Caco-2 (cell line): ENCODE measurements at regions not wholly inside any gene's neighbourhood (a gene's known extent, or its start where the extent isn't known, plus 50 kb on each side); places are given as distances from the start of the nearest gene placed in this dataset.

Experiments
- BruUV-seq: library from RNA; stranded (reverse); fragments of 400-500 nt; replicated peaks from 2 replicates; lab custom pipeline; 2021; lab: Mats Ljungman, UMichigan
- CTCF ChIA-PET: fragments of 300-600 bp; sonication (Branson Sonifier 250); formaldehyde crosslinking; loops from one replicate; lab custom pipeline; 2022; ENCODE audit warnings: antibody characterized with exemption; lab: Charles Lee
- POLR2A ChIA-PET: fragments of 300-600 bp; sonication (Branson Sonifier 250); formaldehyde crosslinking; loops from one replicate; lab custom pipeline; 2022; ENCODE audit warnings: antibody characterized with exemption; lab: Charles Lee
- DNase-seq, 2 experiments: peaks; one replicate each; pipeline versions ENCODE4 v3.0.0 to v3.0.0-alpha.2; 2020 to 2022
- H3K27me3 ChIP-seq: replicated peaks from 2 replicates; pipeline ENCODE4 v1.6.0; 2011; ENCODE audit warnings: low read length; ENCODE audit not compliant: control insufficient read depth, insufficient read depth
- H3K36me3 ChIP-seq: 2 replicates; pipeline ENCODE4 v1.5.1; 2011; ENCODE audit warnings: low read length; ENCODE audit not compliant: control insufficient read depth, insufficient read depth
- H3K4me1 ChIP-seq: fragments of 250-450 bp; sonication (Bioruptor Pico); 2 replicates; pipeline ENCODE4 v1.5.1; 2020; ENCODE audit warnings: mild to moderate bottlenecking
- H3K4me3 ChIP-seq: 2 replicates; pipeline ENCODE4 v1.5.1; 2011; ENCODE audit warnings: low read depth, mild to moderate bottlenecking, control low read depth, low read length
- H3K9me3 ChIP-seq: fragments of 250-450 bp; sonication (Bioruptor Pico); 2 replicates; pipeline ENCODE4 v1.5.1; 2020; ENCODE audit warnings: mild to moderate bottlenecking, moderate library complexity
- H3K27ac Mint-ChIP-seq: one replicate; pipeline ENCODE4 v1.8.0; 2022; ENCODE audit warnings: mixed read lengths; ENCODE audit not compliant: unreplicated experiment
- H3K27me3 Mint-ChIP-seq: one replicate; pipeline ENCODE4 v1.8.0; 2022; ENCODE audit warnings: mixed read lengths; ENCODE audit not compliant: insufficient read depth, unreplicated experiment
- H3K36me3 Mint-ChIP-seq: one replicate; pipeline ENCODE4 v1.8.0; 2022; ENCODE audit warnings: mild to moderate bottlenecking, mixed read lengths; ENCODE audit not compliant: insufficient read depth, unreplicated experiment
- H3K4me1 Mint-ChIP-seq: one replicate; pipeline ENCODE4 v1.8.0; 2022; ENCODE audit warnings: low read depth, mixed read lengths; ENCODE audit not compliant: unreplicated experiment
- H3K4me3 Mint-ChIP-seq: one replicate; pipeline ENCODE4 v1.8.0; 2022; ENCODE audit warnings: mild to moderate bottlenecking, moderate library complexity, mixed read lengths; ENCODE audit not compliant: unreplicated experiment
- H3K9me3 Mint-ChIP-seq: one replicate; pipeline ENCODE4 v1.8.0; 2022; ENCODE audit warnings: mixed read lengths; ENCODE audit not compliant: unreplicated experiment
- CTCF ChIP-seq, 2 experiments: fragments of 200-600 bp in 1 of 2; IDR thresholded peaks; 1 replicate in 1 of 2; 2 replicates in 1 of 2; pipeline versions ENCODE4 v1.5.1 to v1.8.0; 2011 to 2022; ENCODE audit warnings: antibody characterized with exemption in 1 of 2, control low read depth in 1 of 2, inconsistent platforms in 1 of 2, low read depth in 1 of 2, low read length in 1 of 2, mild to moderate bottlenecking in 1 of 2, moderate library complexity in 1 of 2; ENCODE audit not compliant: insufficient read depth in 1 of 2, severe bottlenecking in 1 of 2, unreplicated experiment in 1 of 2
- intact Hi-C: fragments of 100-400 bp; cut with micrococcal nuclease; formaldehyde crosslinking; loops from one replicate; pipeline ENCODE4 v1.10.0; 2022; ENCODE audit not compliant: unreplicated experiment

- Mint-ChIP-seq H3K9me3 (no peaks in the 10 kb centered on the region), H3K36me3 (no peaks in the 10 kb centered on the region), H3K4me3 (no peak overlapping the region), H3K27ac (no peak overlapping the region), H3K27me3 (no peaks in the 10 kb centered on the region), H3K4me1 (no peaks in the 10 kb centered on the region)
- intact Hi-C loops = no loop called here
- Histone ChIP-seq H3K4me3 (no peak overlapping the region), H3K4me1 (no peaks in the 10 kb centered on the region), H3K36me3 (no peaks in the 10 kb centered on the region), H3K27me3 (no peaks in the 10 kb centered on the region), H3K9me3 (no peaks in the 10 kb centered on the region)
- ChIA-PET CTCF (no interaction called here), POLR2A (no interaction called here)
- TF ChIP-seq CTCF (IDR thresholded peaks at IDR 0.05; ENCODE audit: insufficient read depth in 1 of 2, low read depth in 1 of 2, low read length in 1 of 2, severe bottlenecking in 1 of 2, unreplicated experiment in 1 of 2) = no peak
- BruUV-seq = no TSS peak
- DNase-seq = no peak
These were observed 99.6 kb upstream of the CDC42BPA start for GRCh38 chr1:227417756-227418480.

GRCh38 chr1:227416156-227416830 lies 98.0 kb upstream of the CDC42BPA start:
- no peak for DNase-seq
- no peaks in the 10 kb centered on the region for H3K36me3 ChIP-seq
- H3K27me3 ChIP-seq = no peaks in the 10 kb centered on the region
- no peak overlapping the region for H3K4me3 ChIP-seq
- intact Hi-C loops = no loop called here
- ChIA-PET CTCF (no interaction called here), POLR2A (no interaction called here)
- Mint-ChIP-seq H3K4me3 (no peak overlapping the region), H3K9me3 (no peaks in the 10 kb centered on the region), H3K36me3 (no peaks in the 10 kb centered on the region), H3K4me1 (no peaks in the 10 kb centered on the region), H3K27ac (no peak overlapping the region), H3K27me3 (no peaks in the 10 kb centered on the region)
- H3K4me1 ChIP-seq = no peaks in the 10 kb centered on the region
- no peaks in the 10 kb centered on the region for H3K9me3 ChIP-seq
- no peak for TF ChIP-seq CTCF (IDR thresholded peaks at IDR 0.05; ENCODE audit: insufficient read depth in 1 of 2, low read depth in 1 of 2, low read length in 1 of 2, severe bottlenecking in 1 of 2, unreplicated experiment in 1 of 2)
- BruUV-seq = no TSS peak

GRCh38 chr1:227415115-227415790 lies 97.0 kb upstream of the CDC42BPA start:
- no peaks in the 10 kb centered on the region for H3K36me3 ChIP-seq
- Mint-ChIP-seq H3K27ac (no peak overlapping the region), H3K27me3 (peaks cover 3% of the 10 kb centered on the region), H3K4me1 (no peaks in the 10 kb centered on the region), H3K36me3 (no peaks in the 10 kb centered on the region), H3K4me3 (no peak overlapping the region), H3K9me3 (no peaks in the 10 kb centered on the region)
- H3K27me3 ChIP-seq = no peaks in the 10 kb centered on the region
- intact Hi-C loops = no loop called here
- H3K4me1 ChIP-seq = no peaks in the 10 kb centered on the region
- no peak for TF ChIP-seq CTCF (IDR thresholded peaks at IDR 0.05; ENCODE audit: insufficient read depth in 1 of 2, low read depth in 1 of 2, low read length in 1 of 2, severe bottlenecking in 1 of 2, unreplicated experiment in 1 of 2)
- ChIA-PET CTCF (no interaction called here), POLR2A (no interaction called here)
- no peak overlapping the region for H3K4me3 ChIP-seq
- DNase-seq = no peak
- no TSS peak for BruUV-seq
- no peaks in the 10 kb centered on the region for H3K9me3 ChIP-seq
